ENCODE measurements at regions not wholly inside any gene's neighbourhood (a gene's known extent, or its start where the extent isn't known, plus 50 kb on each side); places are given as distances from the start of the nearest gene placed in this dataset.
"Not testable (repeated sequence)": the region's sequence is repeated elsewhere in the genome, so short reads cannot be mapped to it uniquely, and the experiment has no call there.

GRCh38 chr4:10831727-10832408 is 147.3 kb upstream of the CLNK start:
- no peak for DNase-seq

DNA sequence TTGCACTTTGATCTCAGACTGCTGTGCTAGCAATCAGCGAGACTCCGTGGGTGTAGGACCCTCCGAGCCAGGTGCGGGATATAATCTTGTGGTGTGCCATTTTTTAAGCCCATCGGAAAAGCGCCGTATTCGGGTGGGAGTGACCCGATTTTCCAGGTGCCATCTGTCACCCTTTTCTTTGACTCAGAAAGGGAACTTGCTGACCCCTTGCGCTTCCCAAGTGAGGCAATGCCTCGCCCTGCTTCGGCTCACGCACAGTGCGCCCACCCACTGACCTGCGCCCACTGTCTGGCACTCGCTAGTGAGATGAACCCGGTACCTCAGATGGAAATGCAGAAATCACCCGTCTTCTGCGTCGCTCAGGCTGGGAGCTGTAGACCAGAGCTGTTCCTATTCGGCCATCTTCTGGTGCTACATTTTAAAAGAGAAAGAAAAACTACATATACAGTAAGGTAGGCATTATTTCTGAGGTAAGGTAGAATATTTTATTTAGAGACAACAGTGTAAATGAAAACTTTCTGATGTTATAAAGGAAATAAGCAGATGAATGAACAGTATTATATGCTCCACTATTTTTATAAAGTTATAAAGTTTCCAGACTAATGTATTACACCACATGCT is 144.5 kb upstream of the CLNK start:
- not testable (repeated sequence) for DNase-seq

GRCh38 chr4:10821826-10822225 is 137.3 kb upstream of the CLNK start:
- no peak for DNase-seq

DNA sequence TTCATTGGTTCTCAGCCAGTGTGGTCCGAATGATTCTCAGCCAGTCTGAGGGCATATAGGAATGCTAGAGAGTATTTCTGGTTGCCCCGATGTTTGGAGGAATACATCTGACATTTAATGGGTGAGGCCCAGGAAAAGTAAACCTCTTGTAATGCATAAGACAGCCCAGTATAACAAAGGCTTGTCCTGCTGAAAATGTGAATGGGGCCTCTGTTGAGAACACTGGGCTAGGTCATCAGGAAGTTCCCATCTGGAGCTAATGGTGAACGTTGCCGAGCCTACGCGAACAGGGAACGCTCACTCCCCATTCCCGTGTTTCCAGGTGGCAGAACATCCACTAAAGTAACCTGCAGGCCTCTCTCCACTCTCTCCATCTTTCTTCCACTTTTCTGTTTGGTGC is 132.0 kb upstream of the CLNK start:
- DNase-seq: peak in 3 of 51 donors; percentile 1 to 3 (median 2)

GRCh38 chr4:10811991-10812390 is 127.4 kb upstream of the CLNK start:
- no peak for DNase-seq

DNA sequence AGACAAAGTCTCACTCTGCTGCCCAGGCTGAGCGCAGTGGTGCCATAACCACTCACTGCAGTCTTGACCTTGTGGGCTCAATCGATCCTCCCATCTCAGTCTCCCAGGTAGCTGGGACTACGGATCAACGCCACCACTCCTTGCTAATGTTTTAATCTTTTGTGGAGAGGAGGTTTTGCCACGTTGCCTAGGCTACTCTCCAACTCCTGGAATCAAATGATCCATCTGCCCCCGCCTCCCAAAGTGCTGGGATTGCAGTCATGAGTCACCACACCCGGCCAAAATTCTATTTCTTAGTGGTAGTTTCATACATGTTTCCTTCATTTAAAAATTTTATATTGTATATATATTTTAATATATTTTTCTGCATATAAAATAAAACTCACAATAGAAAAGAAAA is 125.8 kb upstream of the CLNK start:
- DNase-seq: no peak

DNA sequence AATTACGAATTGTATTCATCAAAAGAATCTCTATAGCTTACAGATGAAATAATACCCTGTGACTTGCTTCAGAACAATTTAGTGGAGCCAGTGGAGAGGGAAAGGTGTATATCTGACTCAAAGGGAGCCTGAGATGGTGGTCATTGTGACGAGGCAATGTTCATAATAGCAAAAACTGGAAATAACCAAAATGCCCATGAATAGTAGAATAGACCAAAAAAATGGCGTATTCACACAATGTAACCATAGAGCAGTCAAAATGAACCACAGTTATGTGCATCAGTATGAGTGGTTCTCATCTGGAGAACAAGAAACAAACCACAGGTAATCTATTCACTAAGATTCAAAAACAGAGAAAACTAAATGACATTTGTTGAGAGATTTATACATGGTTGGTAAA is 125.3 kb upstream of the CLNK start:
- DNase-seq: no peak

DNA sequence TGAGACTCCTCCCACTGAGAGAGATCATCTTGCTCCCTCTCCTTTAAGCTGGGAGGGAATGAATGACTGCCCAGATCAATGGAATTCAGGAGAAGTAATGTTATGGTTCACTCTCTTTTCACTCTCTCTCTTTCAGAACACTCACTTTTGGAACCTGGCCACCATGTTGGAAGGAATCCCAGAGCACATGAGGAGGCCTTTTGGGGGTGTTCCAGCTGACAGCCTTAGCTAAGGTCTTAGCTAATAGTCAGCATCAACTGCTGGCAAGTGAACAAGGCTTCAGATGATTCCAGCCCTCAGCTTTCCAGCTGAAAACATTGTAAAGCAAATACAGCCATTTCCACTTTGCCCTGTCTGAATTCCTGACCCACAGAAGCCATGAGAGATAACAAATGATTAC is 124.0 kb upstream of the CLNK start:
- DNase-seq: peak in 41 of 51 donors; percentile 2 to 82 (median 42)

- DNase-seq: no peak
Measured at GRCh38 chr4:10806953-10807645, 122.5 kb upstream of the CLNK start.

DNA sequence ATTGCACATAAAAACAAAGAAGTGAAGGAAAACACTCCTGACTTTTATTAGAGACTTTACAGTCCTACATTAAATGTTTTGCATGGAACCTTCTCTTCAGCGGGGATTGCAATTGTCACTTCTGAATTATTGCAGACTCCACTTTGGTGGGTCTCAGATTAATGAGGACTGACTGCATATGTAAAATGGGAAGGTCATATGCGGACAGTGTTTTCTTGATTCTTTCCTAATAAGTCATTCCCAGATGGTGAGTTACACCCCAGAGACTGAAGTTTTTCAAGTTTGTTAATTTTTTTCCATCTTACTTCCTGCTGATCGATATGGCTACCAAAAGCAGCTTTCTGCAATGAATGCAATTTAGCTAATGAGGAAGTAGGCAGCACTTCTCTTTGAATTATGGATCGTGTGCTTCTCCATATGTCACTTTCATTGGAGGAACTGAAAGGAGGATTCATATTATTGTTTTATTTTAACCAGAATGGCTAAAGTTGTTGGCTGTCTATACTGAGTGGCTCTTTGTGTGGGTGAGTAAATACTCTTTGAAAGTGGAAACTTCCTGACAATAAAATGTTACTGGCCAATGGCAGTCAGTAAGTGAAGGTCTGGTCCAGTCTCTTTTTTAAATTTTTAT is 119.3 kb upstream of the CLNK start:
- DNase-seq: no peak

DNA sequence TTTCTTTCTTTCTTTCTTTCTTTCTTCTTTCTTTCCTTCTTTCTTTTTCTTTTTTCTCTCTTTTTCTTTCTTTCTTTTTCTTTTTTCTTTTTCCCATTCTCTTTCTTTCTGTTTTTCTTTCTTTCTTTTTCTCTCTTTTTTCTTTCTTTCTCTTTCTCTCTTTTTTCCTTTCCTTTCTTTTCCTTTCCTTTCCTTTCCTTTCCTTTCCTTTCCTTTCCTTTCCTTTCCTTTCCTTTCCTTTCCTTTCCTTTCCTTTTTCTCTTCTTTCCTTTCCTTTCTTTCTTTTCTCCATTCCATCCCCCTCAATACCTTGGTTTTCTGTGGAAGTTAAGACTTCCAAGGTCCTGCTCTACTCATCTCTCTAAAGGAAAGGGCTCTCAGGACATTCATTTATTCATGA is 102.8 kb upstream of the CLNK start:
- DNase-seq: no peak

DNA sequence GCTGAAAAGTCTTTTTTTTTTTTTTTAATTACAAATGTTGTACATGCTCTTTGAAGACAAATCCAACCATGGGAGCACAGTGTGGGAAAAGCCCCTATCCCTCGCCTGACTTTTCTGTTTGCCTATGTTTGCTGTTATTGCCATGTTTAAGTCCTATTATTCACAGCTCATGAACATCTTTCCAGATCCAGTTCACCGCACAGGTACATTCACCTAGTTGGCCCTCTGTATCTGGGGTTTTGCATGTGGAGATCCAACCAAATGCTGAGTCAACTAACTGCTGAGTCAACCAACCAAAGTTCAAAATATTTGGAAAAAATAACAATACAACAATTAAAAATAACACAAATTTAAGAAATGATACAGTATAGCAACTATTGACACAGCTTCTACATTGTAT is 100.1 kb upstream of the CLNK start:
- no peak for DNase-seq

DNA sequence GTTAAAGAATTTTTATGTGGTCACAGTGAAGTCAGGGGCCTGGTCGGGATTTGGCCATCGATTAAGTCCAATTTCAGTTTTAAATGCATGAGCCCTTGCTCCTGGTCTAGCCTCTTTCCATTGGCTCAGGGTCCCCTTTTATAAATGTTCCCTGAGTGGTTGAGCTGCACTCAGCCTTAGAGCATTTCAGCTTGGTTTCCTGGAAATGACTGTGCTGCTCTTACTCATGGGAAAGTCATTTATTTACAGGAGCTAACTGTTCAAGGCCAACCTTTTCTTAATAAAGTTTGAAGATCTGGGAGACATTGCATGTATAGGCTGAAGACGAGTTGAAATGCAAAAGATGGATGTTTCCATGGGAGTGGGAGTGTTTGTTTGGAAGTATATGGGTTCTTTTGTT is 98.8 kb upstream of the CLNK start:
- peak in 1 of 51 donors; percentile 3 for DNase-seq

GRCh38 chr4:10781805-10782204 is 97.2 kb upstream of the CLNK start:
- peak in 1 of 51 donors; percentile 5 for DNase-seq

GRCh38 chr4:10780803-10781202 is 96.2 kb upstream of the CLNK start:
- DNase-seq: not testable (repeated sequence)

GRCh38 chr4:10775132-10775531 is 90.6 kb upstream of the CLNK start:
- DNase-seq: not testable (repeated sequence)

DNA sequence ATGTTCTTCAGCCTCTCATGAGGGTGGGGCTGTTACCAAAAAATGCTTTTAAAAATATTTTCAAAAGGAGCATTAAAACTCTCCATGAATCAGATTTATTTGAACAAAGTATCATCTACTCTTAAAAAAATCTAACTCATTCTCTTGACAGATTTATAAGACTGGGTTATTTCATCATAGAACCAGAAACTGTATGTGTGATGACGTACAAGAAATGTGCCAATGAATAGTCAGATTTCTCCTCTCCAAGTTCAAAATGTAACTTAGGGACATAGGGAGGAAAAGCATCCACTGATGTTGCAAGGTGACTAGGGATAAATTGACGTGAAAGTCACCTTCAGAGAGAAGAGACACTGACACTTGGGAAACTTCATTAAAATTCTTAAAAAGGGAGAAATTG is 89.1 kb upstream of the CLNK start:
- DNase-seq: no peak

GRCh38 chr4:10773010-10773409 is 88.4 kb upstream of the CLNK start:
- no peak for DNase-seq

DNA sequence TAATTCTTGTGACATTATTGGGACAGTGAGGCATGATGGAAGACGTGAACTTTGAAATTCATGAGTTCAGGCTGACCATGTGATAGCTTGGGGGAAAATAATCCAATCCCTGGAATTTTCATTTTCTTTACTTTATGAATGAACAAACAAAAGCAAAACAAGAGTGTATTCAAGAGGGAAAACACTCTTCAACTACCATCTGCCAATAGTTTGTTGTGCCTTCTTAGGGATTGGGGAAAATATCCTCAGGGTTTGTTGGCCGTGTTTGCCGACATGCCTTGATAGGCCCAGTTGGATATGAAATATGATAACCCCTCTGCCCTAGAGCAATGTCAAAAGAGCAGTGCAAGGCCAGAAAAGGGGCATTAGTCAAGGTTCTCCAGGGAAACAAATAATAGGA is 80.8 kb upstream of the CLNK start:
- DNase-seq: no peak

- no peak for DNase-seq
Measured at GRCh38 chr4:10762561-10762960, 78.0 kb upstream of the CLNK start.

DNA sequence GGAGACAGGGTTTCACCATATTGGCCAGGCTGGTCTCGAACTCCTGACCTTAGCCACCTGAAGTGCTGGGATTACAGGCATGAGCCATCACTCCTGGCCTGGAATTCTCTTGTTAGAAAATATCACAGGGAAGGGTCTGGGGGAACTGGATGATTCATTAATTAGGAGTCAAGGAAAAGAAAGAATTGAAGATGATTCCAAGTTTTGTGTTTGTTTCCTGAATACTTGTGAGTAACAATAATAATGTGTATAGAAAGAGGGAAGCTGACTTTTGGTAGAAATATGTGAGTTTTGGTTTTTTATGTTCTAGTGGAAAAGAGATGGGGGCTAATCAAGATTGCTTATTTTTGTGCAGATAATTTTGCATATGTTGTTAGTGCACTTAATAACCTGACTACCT is 77.3 kb upstream of the CLNK start:
- no peak for DNase-seq

GRCh38 chr4:10760086-10760485 is 75.5 kb upstream of the CLNK start:
- no peak for DNase-seq

DNA sequence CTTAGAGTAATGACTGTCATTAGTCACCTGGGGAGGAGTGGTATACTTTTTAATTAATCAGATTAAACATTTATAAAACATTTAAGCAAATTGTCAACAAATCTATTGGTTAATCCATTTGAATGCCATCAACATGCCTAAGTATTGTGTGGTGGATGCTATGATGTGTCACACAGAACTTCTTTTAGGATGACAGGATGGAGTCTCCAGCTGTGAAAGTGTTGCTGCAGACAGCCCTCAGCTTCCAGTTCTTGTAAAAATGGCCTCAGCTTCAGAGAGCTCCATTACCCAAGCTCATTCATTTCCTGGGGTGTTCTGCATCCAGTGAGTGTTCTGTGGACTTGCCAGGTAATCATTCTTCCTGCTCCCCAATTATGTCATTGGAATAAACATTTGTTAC is 74.3 kb upstream of the CLNK start:
- DNase-seq: no peak

All from hypothalamus (tissue), 51 donors.